ENCODE measurements at regions not wholly inside any gene's neighbourhood (a gene's known extent, or its start where the extent isn't known, plus 50 kb on each side); places are given as distances from the start of the nearest gene placed in this dataset.

- no peak for ATAC-seq (ENCODE audit: low FRiP score)
- no peak for DNase-seq
Observed at GRCh38 chr1:230541306-230541705, 101.0 kb upstream of the COG2 start.

GRCh38 chr1:230540421-230541155 lies 101.7 kb upstream of the COG2 start:
- Histone ChIP-seq H3K27ac (ENCODE audit: low read depth in 1 of 2, low read length in 2 of 2) (no peak overlapping the region), H3K9me3 (ENCODE audit: control insufficient read depth, low read length) (peaks cover 6% of the 10 kb centered on the region), H3K4me1 (ENCODE audit: control insufficient read depth in 1 of 2, insufficient read depth in 2 of 2, low read length in 2 of 2) (no peaks in the 10 kb centered on the region), H3K27me3 (ENCODE audit: control insufficient read depth in 1 of 2, insufficient read depth in 2 of 2, low read length in 1 of 2) (no peaks in the 10 kb centered on the region), H3K4me3 (ENCODE audit: low read length in 2 of 2) (no peak overlapping the region), H3K36me3 (ENCODE audit: control insufficient read depth in 1 of 2, insufficient read depth in 2 of 2, low read length in 1 of 2) (no peaks in the 10 kb centered on the region)
- DNase-seq (no peak), ATAC-seq (ENCODE audit: low FRiP score) (no peak)
- intact Hi-C loops (cut with DNase I): no loop called here
- 30 to 42% methylated on average over 6 of the region's 6 CpGs for WGBS, 2 donors

More at GRCh38 chr1:230541306-230541705, 101.0 kb upstream of the COG2 start:
- Histone ChIP-seq H3K4me3 (ENCODE audit: low read length in 2 of 2) (no peak overlapping the region), H3K36me3 (ENCODE audit: control insufficient read depth in 1 of 2, insufficient read depth in 2 of 2, low read length in 1 of 2) (no peaks in the 10 kb centered on the region), H3K4me1 (ENCODE audit: control insufficient read depth in 1 of 2, insufficient read depth in 2 of 2, low read length in 2 of 2) (no peaks in the 10 kb centered on the region), H3K27me3 (ENCODE audit: control insufficient read depth in 1 of 2, insufficient read depth in 2 of 2, low read length in 1 of 2) (no peaks in the 10 kb centered on the region), H3K9me3 (ENCODE audit: control insufficient read depth, low read length) (peaks cover 4% of the 10 kb centered on the region), H3K27ac (ENCODE audit: low read depth in 1 of 2, low read length in 2 of 2) (no peak overlapping the region)
- WGBS, 2 donors: 8 to 15% methylated on average over 2 of the region's 2 CpGs
- intact Hi-C loops (cut with DNase I): no loop called here

- H3K27me3 ChIP-seq (ENCODE audit: control insufficient read depth in 1 of 2, insufficient read depth in 2 of 2, low read length in 1 of 2): no peaks in the 10 kb centered on the region
- no peaks in the 10 kb centered on the region for H3K36me3 ChIP-seq (ENCODE audit: control insufficient read depth in 1 of 2, insufficient read depth in 2 of 2, low read length in 1 of 2)
- H3K9me3 ChIP-seq (ENCODE audit: control insufficient read depth, low read length): peaks cover 8% of the 10 kb centered on the region
- 66 to 71% methylated on average over 9 of the region's 9 CpGs for WGBS, 2 donors
- DNase-seq (no peak), ATAC-seq (ENCODE audit: low FRiP score) (no peak)
- H3K4me1 ChIP-seq (ENCODE audit: control insufficient read depth in 1 of 2, insufficient read depth in 2 of 2, low read length in 2 of 2): no peaks in the 10 kb centered on the region
- intact Hi-C loops (cut with DNase I): no loop called here
- no peak overlapping the region for H3K27ac ChIP-seq (ENCODE audit: low read depth in 1 of 2, low read length in 2 of 2)
- H3K4me3 ChIP-seq (ENCODE audit: low read length in 2 of 2): no peak overlapping the region
Observed at GRCh38 chr1:230537456-230537855, 104.8 kb upstream of the COG2 start.

- Histone ChIP-seq H3K4me1 (ENCODE audit: control insufficient read depth in 1 of 2, insufficient read depth in 2 of 2, low read length in 2 of 2) (no peaks in the 10 kb centered on the region), H3K36me3 (ENCODE audit: control insufficient read depth in 1 of 2, insufficient read depth in 2 of 2, low read length in 1 of 2) (no peaks in the 10 kb centered on the region), H3K27ac (ENCODE audit: low read depth in 1 of 2, low read length in 2 of 2) (no peak overlapping the region), H3K9me3 (ENCODE audit: control insufficient read depth, low read length) (peaks cover 8% of the 10 kb centered on the region), H3K27me3 (ENCODE audit: control insufficient read depth in 1 of 2, insufficient read depth in 2 of 2, low read length in 1 of 2) (no peaks in the 10 kb centered on the region), H3K4me3 (ENCODE audit: low read length in 2 of 2) (no peak overlapping the region)
- ATAC-seq (ENCODE audit: low FRiP score) (no peak), DNase-seq (no peak)
- 61 to 66% methylated on average over 1 of the region's 1 CpG for WGBS, 2 donors
- intact Hi-C loops (cut with DNase I): no loop called here
Observed at GRCh38 chr1:230536641-230537155, 105.6 kb upstream of the COG2 start.

- Histone ChIP-seq H3K27me3 (ENCODE audit: control insufficient read depth in 1 of 2, insufficient read depth in 2 of 2, low read length in 1 of 2) (no peaks in the 10 kb centered on the region), H3K4me1 (ENCODE audit: control insufficient read depth in 1 of 2, insufficient read depth in 2 of 2, low read length in 2 of 2) (no peaks in the 10 kb centered on the region), H3K27ac (ENCODE audit: low read depth in 1 of 2, low read length in 2 of 2) (no peak overlapping the region), H3K36me3 (ENCODE audit: control insufficient read depth in 1 of 2, insufficient read depth in 2 of 2, low read length in 1 of 2) (no peaks in the 10 kb centered on the region), H3K9me3 (ENCODE audit: control insufficient read depth, low read length) (peaks cover 7% of the 10 kb centered on the region), H3K4me3 (ENCODE audit: low read length in 2 of 2) (no peak overlapping the region)
- no peak for ATAC-seq (ENCODE audit: low FRiP score)
- 76 to 78% methylated on average over 2 of the region's 2 CpGs for WGBS, 2 donors
- intact Hi-C loops (cut with DNase I): no loop called here
- no peak for DNase-seq
Observed at GRCh38 chr1:230534224-230534623, 108.1 kb upstream of the COG2 start.

GRCh38 chr1:230531103-230531502 lies 105.0 kb upstream of the PGBD5 start:
- no peaks in the 10 kb centered on the region for H3K27me3 ChIP-seq (ENCODE audit: control insufficient read depth in 1 of 2, insufficient read depth in 2 of 2, low read length in 1 of 2)
- H3K4me1 ChIP-seq (ENCODE audit: control insufficient read depth in 1 of 2, insufficient read depth in 2 of 2, low read length in 2 of 2): no peaks in the 10 kb centered on the region
- H3K27ac ChIP-seq (ENCODE audit: low read depth in 1 of 2, low read length in 2 of 2): no peak overlapping the region
- intact Hi-C loops (cut with DNase I): no loop called here
- peaks cover 5% of the 10 kb centered on the region for H3K9me3 ChIP-seq (ENCODE audit: control insufficient read depth, low read length)
- ATAC-seq (ENCODE audit: low FRiP score) (no peak), DNase-seq (no peak)
- no peak overlapping the region for H3K4me3 ChIP-seq (ENCODE audit: low read length in 2 of 2)
- H3K36me3 ChIP-seq (ENCODE audit: control insufficient read depth in 1 of 2, insufficient read depth in 2 of 2, low read length in 1 of 2): no peaks in the 10 kb centered on the region

GRCh38 chr1:230519246-230519645 lies 93.1 kb upstream of the PGBD5 start:
- no peaks in the 10 kb centered on the region for H3K27me3 ChIP-seq (ENCODE audit: control insufficient read depth in 1 of 2, insufficient read depth in 2 of 2, low read length in 1 of 2)
- no peak overlapping the region for H3K4me3 ChIP-seq (ENCODE audit: low read length in 2 of 2)
- H3K9me3 ChIP-seq (ENCODE audit: control insufficient read depth, low read length): no peaks in the 10 kb centered on the region
- 83 to 96% methylated on average over 2 of the region's 2 CpGs for WGBS, 2 donors
- ATAC-seq (ENCODE audit: low FRiP score) (no peak), DNase-seq (no peak)
- H3K36me3 ChIP-seq (ENCODE audit: control insufficient read depth in 1 of 2, insufficient read depth in 2 of 2, low read length in 1 of 2): no peaks in the 10 kb centered on the region
- H3K27ac ChIP-seq (ENCODE audit: low read depth in 1 of 2, low read length in 2 of 2): no peak overlapping the region
- no peaks in the 10 kb centered on the region for H3K4me1 ChIP-seq (ENCODE audit: control insufficient read depth in 1 of 2, insufficient read depth in 2 of 2, low read length in 2 of 2)
- intact Hi-C loops (cut with DNase I): no loop called here

- ATAC-seq (ENCODE audit: low FRiP score): no peak
- Histone ChIP-seq H3K9me3 (ENCODE audit: control insufficient read depth, low read length) (no peaks in the 10 kb centered on the region), H3K4me3 (ENCODE audit: low read length in 2 of 2) (no peak overlapping the region), H3K27ac (ENCODE audit: low read depth in 1 of 2, low read length in 2 of 2) (no peak overlapping the region), H3K27me3 (ENCODE audit: control insufficient read depth in 1 of 2, insufficient read depth in 2 of 2, low read length in 1 of 2) (no peaks in the 10 kb centered on the region), H3K36me3 (ENCODE audit: control insufficient read depth in 1 of 2, insufficient read depth in 2 of 2, low read length in 1 of 2) (no peaks in the 10 kb centered on the region), H3K4me1 (ENCODE audit: control insufficient read depth in 1 of 2, insufficient read depth in 2 of 2, low read length in 2 of 2) (no peaks in the 10 kb centered on the region)
- no peak for DNase-seq
- intact Hi-C loops (cut with DNase I): no loop called here
- 65 to 68% methylated on average over 5 of the region's 5 CpGs for WGBS, 2 donors
Observed at GRCh38 chr1:230518511-230518910, 92.4 kb upstream of the PGBD5 start.

- H3K27me3 ChIP-seq (ENCODE audit: control insufficient read depth in 1 of 2, insufficient read depth in 2 of 2, low read length in 1 of 2): no peaks in the 10 kb centered on the region
- H3K9me3 ChIP-seq (ENCODE audit: control insufficient read depth, low read length): no peaks in the 10 kb centered on the region
- no peaks in the 10 kb centered on the region for H3K36me3 ChIP-seq (ENCODE audit: control insufficient read depth in 1 of 2, insufficient read depth in 2 of 2, low read length in 1 of 2)
- ATAC-seq (ENCODE audit: low FRiP score) (no peak), DNase-seq (no peak)
- intact Hi-C loops (cut with DNase I): no loop called here
- WGBS, 2 donors: 81 to 82% methylated on average over 2 of the region's 2 CpGs
- H3K4me3 ChIP-seq (ENCODE audit: low read length in 2 of 2): no peak overlapping the region
- H3K27ac ChIP-seq (ENCODE audit: low read depth in 1 of 2, low read length in 2 of 2): no peak overlapping the region
- H3K4me1 ChIP-seq (ENCODE audit: control insufficient read depth in 1 of 2, insufficient read depth in 2 of 2, low read length in 2 of 2): no peaks in the 10 kb centered on the region
Observed at GRCh38 chr1:230517786-230518185, 91.7 kb upstream of the PGBD5 start.
